MCF 10A (cell line): ENCODE measurements at regions not wholly inside any gene's neighbourhood (a gene's known extent, or its start where the extent isn't known, plus 50 kb on each side); places are given as distances from the start of the nearest gene placed in this dataset.

Experiments
- BruUV-seq: library from RNA; stranded (reverse); fragments of 400-500 nt; replicated peaks from 2 replicates; lab custom pipeline; 2021; lab: Mats Ljungman, UMichigan
- CTCF ChIA-PET: fragments of 300-600 bp; sonication (Branson Sonifier 250); formaldehyde crosslinking; extraction: SDS; loops from one replicate; lab custom pipeline; 2021; ENCODE audit warnings: antibody characterized with exemption, inconsistent platforms; lab: Yijun Ruan, JAX
- POLR2A ChIA-PET: fragments of 300-600, 350-650 bp; sonication (Branson Sonifier 250); formaldehyde crosslinking; extraction: SDS; loops from one replicate; lab custom pipeline; 2020; ENCODE audit warnings: antibody characterized with exemption, inconsistent platforms; lab: Yijun Ruan, JAX
- DNase-seq: peaks from one replicate; pipeline ENCODE4 v3.0.0-alpha.2; 2018; ENCODE audit not compliant: unreplicated experiment
- H3K27ac Mint-ChIP-seq: one replicate; pipeline ENCODE4 v1.8.0; 2022; ENCODE audit warnings: mild to moderate bottlenecking, low read depth, mixed read lengths; ENCODE audit not compliant: unreplicated experiment
- H3K27me3 Mint-ChIP-seq: one replicate; pipeline ENCODE4 v1.8.0; 2022; ENCODE audit warnings: mixed read lengths; ENCODE audit not compliant: insufficient read depth, unreplicated experiment
- H3K36me3 Mint-ChIP-seq: one replicate; pipeline ENCODE4 v1.8.0; 2022; ENCODE audit warnings: mild to moderate bottlenecking, moderate library complexity, mixed read lengths; ENCODE audit not compliant: insufficient read depth, unreplicated experiment
- H3K4me1 Mint-ChIP-seq: one replicate; pipeline ENCODE4 v1.8.0; 2022; ENCODE audit warnings: mixed read lengths; ENCODE audit not compliant: insufficient read depth, unreplicated experiment
- H3K4me3 Mint-ChIP-seq: one replicate; pipeline ENCODE4 v1.8.0; 2022; ENCODE audit warnings: mild to moderate bottlenecking, moderate library complexity, mixed read lengths; ENCODE audit not compliant: unreplicated experiment
- H3K9me3 Mint-ChIP-seq: one replicate; pipeline ENCODE4 v1.8.0; 2022; ENCODE audit warnings: mixed read lengths; ENCODE audit not compliant: unreplicated experiment
- CTCF ChIP-seq: fragments of 200-600 bp; IDR thresholded peaks from one replicate; pipeline ENCODE4 v1.8.0; 2022; ENCODE audit warnings: antibody characterized with exemption, mild to moderate bottlenecking; ENCODE audit not compliant: unreplicated experiment
- intact Hi-C: fragments of 100-400 bp; cut with micrococcal nuclease; formaldehyde crosslinking; loops from 2 replicates; pipeline ENCODE4 v1.14.1; 2022

- Mint-ChIP-seq H3K4me1 (peaks cover 6% of the 10 kb centered on the region), H3K27ac (no peak overlapping the region), H3K4me3 (no peak overlapping the region), H3K27me3 (no peaks in the 10 kb centered on the region), H3K9me3 (no peaks in the 10 kb centered on the region), H3K36me3 (no peaks in the 10 kb centered on the region)
- no TSS peak for BruUV-seq
- CTCF ChIA-PET = no interaction called here
- intact Hi-C loops = no loop called here
- no peak for TF ChIP-seq CTCF
- POLR2A ChIA-PET = no interaction called here
- DNase-seq = no peak
These were observed 276.7 kb downstream of the CDH10 start for GRCh38 chr5:24368115-24368514.

- TF ChIP-seq CTCF = no peak
- ChIA-PET POLR2A (no interaction called here), CTCF (no interaction called here)
- no TSS peak for BruUV-seq
- Mint-ChIP-seq H3K27ac (no peak overlapping the region), H3K36me3 (no peaks in the 10 kb centered on the region), H3K4me3 (no peak overlapping the region), H3K4me1 (no peaks in the 10 kb centered on the region), H3K9me3 (no peaks in the 10 kb centered on the region), H3K27me3 (no peaks in the 10 kb centered on the region)
- no peak for DNase-seq
- intact Hi-C loops = no loop called here
These were observed 268.6 kb downstream of the CDH10 start for GRCh38 chr5:24376210-24376609.

- TF ChIP-seq CTCF = no peak
- no peaks in the 10 kb centered on the region for H3K9me3 Mint-ChIP-seq
- no peaks in the 10 kb centered on the region for H3K36me3 Mint-ChIP-seq
- no peak overlapping the region for H3K27ac Mint-ChIP-seq
- ChIA-PET CTCF (no interaction called here), POLR2A (no interaction called here)
- BruUV-seq = no TSS peak
- H3K4me3 Mint-ChIP-seq = no peak overlapping the region
- no peak for DNase-seq
- no peaks in the 10 kb centered on the region for H3K4me1 Mint-ChIP-seq
- no peaks in the 10 kb centered on the region for H3K27me3 Mint-ChIP-seq
- intact Hi-C loops = no loop called here
These were observed 268.2 kb downstream of the CDH10 start for GRCh38 chr5:24376616-24377015.

- no peak for DNase-seq
- Mint-ChIP-seq H3K4me1 (no peaks in the 10 kb centered on the region), H3K9me3 (no peaks in the 10 kb centered on the region), H3K36me3 (no peaks in the 10 kb centered on the region), H3K27me3 (no peaks in the 10 kb centered on the region), H3K4me3 (no peak overlapping the region), H3K27ac (no peak overlapping the region)
- CTCF ChIA-PET = no interaction called here
- BruUV-seq = no TSS peak
- TF ChIP-seq CTCF = no peak
- intact Hi-C loops = no loop called here
- POLR2A ChIA-PET = no interaction called here
These were observed 262.8 kb downstream of the CDH10 start for GRCh38 chr5:24381861-24382489.
